Ovary (tissue), 7 donors: ENCODE measurements at regions not wholly inside any gene's neighbourhood (a gene's known extent, or its start where the extent isn't known, plus 50 kb on each side); places are given as distances from the start of the nearest gene placed in this dataset.

Source experiments
- DNase-seq, 5 donors: peaks; one replicate each; pipeline ENCODE4 v3.0.0-alpha.2; 2019 to 2020
- H3K27ac ChIP-seq, 2 donors: fragments of 200-600 bp; one replicate each; pipeline versions ENCODE4 v1.5.1 to v1.8.0; 2019 to 2022
- H3K27me3 ChIP-seq: fragments of 200-600 bp; one replicate; pipeline ENCODE4 v1.8.0; 2022
- H3K36me3 ChIP-seq: fragments of 200-600 bp; sonication (generic); one replicate; pipeline ENCODE4 v1.5.1; 2019
- H3K4me1 ChIP-seq: one replicate; pipeline ENCODE4 v1.8.1; 2013; ENCODE audit warnings: mild to moderate bottlenecking, moderate library complexity; ENCODE audit not compliant: insufficient read depth
- H3K4me3 ChIP-seq: fragments of 200-600 bp; sonication (generic); one replicate; pipeline ENCODE4 v1.5.1; 2017
- H3K9me3 ChIP-seq, 2 donors: fragments of 200-600 bp in 1 of 2; sonication (generic) in 1 of 2; one replicate each; pipeline versions ENCODE4 v1.5.1 to v1.8.1; 2013 to 2019; ENCODE audit warnings: mild to moderate bottlenecking in 1 of 2, moderate library complexity in 1 of 2
- CTCF ChIP-seq, 3 donors: fragments of 450-650 bp in 2 of 3; fragments of 200-600 bp in 1 of 3; IDR thresholded peaks; one replicate each; pipeline versions ENCODE4 v1.5.1 to v1.8.0; 2016 to 2022; ENCODE audit warnings: antibody characterized with exemption in 3 of 3, mild to moderate bottlenecking in 1 of 3
- EP300 ChIP-seq: sonication (generic); formaldehyde crosslinking; IDR thresholded peaks from one replicate; pipeline ENCODE4 v1.6.1; 2017; ENCODE audit warnings: antibody characterized with exemption
- POLR2A ChIP-seq: fragments of 450-650 bp; IDR thresholded peaks from one replicate; pipeline ENCODE4 v1.6.1; 2017; ENCODE audit warnings: antibody characterized with exemption, mild to moderate bottlenecking, moderate library complexity
- WGBS, 3 donors: extraction: QIAGEN DNeasy Blood & Tissue Kit in 1 of 3; methylation state at CpG; one replicate each; pipeline versions ENCODE4 v1.1.5 to v1.1.7; 2013 to 2017; 5-methylcytosine and 5-hydroxymethylcytosine counted together
- intact Hi-C, 4 donors: fragments of 100-400 bp; cut with DNase I; formaldehyde crosslinking; loops; one replicate each; pipeline versions ENCODE4 v1.11.0 to v1.15.1; 2022 to 2023
- donor health status: DM: no; HTN: no; CAD: no; lungs with moderate emphysema.
- donor health status: DM: no; HTN: no; CAD: no.
- donor health status: Bipolar disorder and iron deficiency.
- donor health status: DM: no; HTN: no; CAD: no.
- donor health status: DM: yes; HTN: yes; CAD: no.

GRCh38 chr5:14988223-14988622, 116.6 kb upstream of the ANKH start:
- Histone ChIP-seq H3K27me3 (no peaks in the 10 kb centered on the region), H3K4me3 (no peak overlapping the region), H3K4me1 (no peaks in the 10 kb centered on the region), H3K9me3 (no peaks in the 10 kb centered on the region), H3K36me3 (no peaks in the 10 kb centered on the region), H3K27ac (no peak overlapping the region)
- no peak for TF ChIP-seq POLR2A
- WGBS, 3 donors = 90 to 93% (median 93%) methylated on average over 5 of the region's 5 CpGs
- intact Hi-C loops = no loop called here
- DNase-seq = no peak

GRCh38 chr5:14986413-14986812, 114.8 kb upstream of the ANKH start:
- H3K9me3 ChIP-seq = no peaks in the 10 kb centered on the region
- WGBS, 3 donors = 92 to 97% (median 96%) methylated on average over 3 of the region's 3 CpGs
- no peaks in the 10 kb centered on the region for H3K27me3 ChIP-seq
- intact Hi-C loops = no loop called here
- no peak for DNase-seq
- no peaks in the 10 kb centered on the region for H3K36me3 ChIP-seq
- no peak overlapping the region for H3K4me3 ChIP-seq
- TF ChIP-seq POLR2A (no peak), EP300 (no peak), CTCF (IDR thresholded peaks at IDR 0.05) (no peak)
- H3K27ac ChIP-seq = no peak overlapping the region
- no peaks in the 10 kb centered on the region for H3K4me1 ChIP-seq

GRCh38 chr5:14983666-14984441, 112.3 kb upstream of the ANKH start:
- H3K4me3 ChIP-seq = no peak overlapping the region
- no peaks in the 10 kb centered on the region for H3K9me3 ChIP-seq
- no peaks in the 10 kb centered on the region for H3K36me3 ChIP-seq
- H3K27me3 ChIP-seq = no peaks in the 10 kb centered on the region
- intact Hi-C loops = no loop called here
- WGBS, 3 donors = 67 to 85% (median 71%) methylated on average over 6 of the region's 6 CpGs
- no peak overlapping the region for H3K27ac ChIP-seq
- no peak for TF ChIP-seq EP300
- no peak for TF ChIP-seq POLR2A
- no peak for TF ChIP-seq CTCF (IDR thresholded peaks at IDR 0.05)
- DNase-seq = no peak
- H3K4me1 ChIP-seq = no peaks in the 10 kb centered on the region

GRCh38 chr5:14980698-14981097, 109.1 kb upstream of the ANKH start:
- Histone ChIP-seq H3K27ac (no peak overlapping the region), H3K9me3 (no peaks in the 10 kb centered on the region), H3K27me3 (no peaks in the 10 kb centered on the region), H3K36me3 (no peaks in the 10 kb centered on the region), H3K4me1 (no peaks in the 10 kb centered on the region), H3K4me3 (no peak overlapping the region)
- DNase-seq = no peak
- 85 to 91% (median 87%) methylated on average over 2 of the region's 2 CpGs for WGBS, 3 donors
- intact Hi-C loops = no loop called here
- TF ChIP-seq EP300 = no peak
- TF ChIP-seq CTCF (IDR thresholded peaks at IDR 0.05) = no peak
- TF ChIP-seq POLR2A = no peak

GRCh38 chr5:14977058-14977685, 105.6 kb upstream of the ANKH start:
- intact Hi-C loops = no loop called here
- no peaks in the 10 kb centered on the region for H3K27me3 ChIP-seq
- TF ChIP-seq POLR2A (no peak), EP300 (no peak), CTCF (IDR thresholded peaks at IDR 0.05) (no peak)
- H3K9me3 ChIP-seq = no peaks in the 10 kb centered on the region
- H3K27ac ChIP-seq = no peak overlapping the region
- no peaks in the 10 kb centered on the region for H3K4me1 ChIP-seq
- no peak for DNase-seq
- H3K4me3 ChIP-seq = no peak overlapping the region
- 52 to 69% (median 68%) methylated on average over 2 of the region's 2 CpGs for WGBS, 3 donors
- no peaks in the 10 kb centered on the region for H3K36me3 ChIP-seq
